ENCODE measurements at regions not wholly inside any gene's neighbourhood (a gene's known extent, or its start where the extent isn't known, plus 50 kb on each side); places are given as distances from the start of the nearest gene placed in this dataset.

- H3K4me3 Mint-ChIP-seq: no peak overlapping the region
- no peak for DNase-seq
- no peaks in the 10 kb centered on the region for H3K27me3 Mint-ChIP-seq
- H3K36me3 Mint-ChIP-seq (ENCODE audit: low read depth): no peaks in the 10 kb centered on the region
- no peak overlapping the region for H3K27ac Mint-ChIP-seq
- H3K9me3 Mint-ChIP-seq: peaks cover 5% of the 10 kb centered on the region
- H3K4me1 Mint-ChIP-seq: no peaks in the 10 kb centered on the region
- intact Hi-C loops (cut with micrococcal nuclease): no loop called here
Measured at GRCh38 chr18:56168049-56168781, 470.2 kb downstream of the TXNL1 start.

GRCh38 chr18:56167366-56167765 lies 471.0 kb downstream of the TXNL1 start:
- Mint-ChIP-seq H3K27ac (no peak overlapping the region), H3K4me1 (no peaks in the 10 kb centered on the region), H3K27me3 (no peaks in the 10 kb centered on the region), H3K4me3 (no peak overlapping the region), H3K9me3 (peaks cover 5% of the 10 kb centered on the region), H3K36me3 (ENCODE audit: low read depth) (no peaks in the 10 kb centered on the region)
- no peak for DNase-seq
- intact Hi-C loops (cut with micrococcal nuclease): no loop called here

GRCh38 chr18:56166914-56167313 lies 471.5 kb downstream of the TXNL1 start:
- no peaks in the 10 kb centered on the region for H3K27me3 Mint-ChIP-seq
- no peak for DNase-seq
- intact Hi-C loops (cut with micrococcal nuclease): no loop called here
- no peaks in the 10 kb centered on the region for H3K36me3 Mint-ChIP-seq (ENCODE audit: low read depth)
- no peaks in the 10 kb centered on the region for H3K4me1 Mint-ChIP-seq
- peaks cover 5% of the 10 kb centered on the region for H3K9me3 Mint-ChIP-seq
- no peak overlapping the region for H3K27ac Mint-ChIP-seq
- H3K4me3 Mint-ChIP-seq: no peak overlapping the region

GRCh38 chr18:56165601-56166355 lies 472.6 kb downstream of the TXNL1 start:
- H3K4me1 Mint-ChIP-seq: no peaks in the 10 kb centered on the region
- intact Hi-C loops (cut with micrococcal nuclease): no loop called here
- H3K4me3 Mint-ChIP-seq: no peak overlapping the region
- DNase-seq: no peak
- H3K27me3 Mint-ChIP-seq: no peaks in the 10 kb centered on the region
- no peak overlapping the region for H3K27ac Mint-ChIP-seq
- peaks cover 5% of the 10 kb centered on the region for H3K9me3 Mint-ChIP-seq
- no peaks in the 10 kb centered on the region for H3K36me3 Mint-ChIP-seq (ENCODE audit: low read depth)

GRCh38 chr18:56162311-56163265 lies 475.8 kb downstream of the TXNL1 start:
- Mint-ChIP-seq H3K36me3 (ENCODE audit: low read depth) (no peaks in the 10 kb centered on the region), H3K27me3 (no peaks in the 10 kb centered on the region), H3K4me3 (no peak overlapping the region), H3K4me1 (no peaks in the 10 kb centered on the region), H3K27ac (no peak overlapping the region), H3K9me3 (no peaks in the 10 kb centered on the region)
- intact Hi-C loops (cut with micrococcal nuclease): no loop called here
- no peak for DNase-seq

- no peaks in the 10 kb centered on the region for H3K36me3 Mint-ChIP-seq (ENCODE audit: low read depth)
- no peaks in the 10 kb centered on the region for H3K4me1 Mint-ChIP-seq
- H3K4me3 Mint-ChIP-seq: no peak overlapping the region
- intact Hi-C loops (cut with micrococcal nuclease): no loop called here
- H3K27ac Mint-ChIP-seq: no peak overlapping the region
- DNase-seq: no peak
- H3K27me3 Mint-ChIP-seq: no peaks in the 10 kb centered on the region
- no peaks in the 10 kb centered on the region for H3K9me3 Mint-ChIP-seq
Measured at GRCh38 chr18:56161566-56162260, 476.7 kb downstream of the TXNL1 start.

GRCh38 chr18:56158676-56159075 lies 479.7 kb downstream of the TXNL1 start:
- H3K9me3 Mint-ChIP-seq: no peaks in the 10 kb centered on the region
- H3K4me1 Mint-ChIP-seq: no peaks in the 10 kb centered on the region
- no peaks in the 10 kb centered on the region for H3K27me3 Mint-ChIP-seq
- no peak overlapping the region for H3K27ac Mint-ChIP-seq
- no peaks in the 10 kb centered on the region for H3K36me3 Mint-ChIP-seq (ENCODE audit: low read depth)
- H3K4me3 Mint-ChIP-seq: no peak overlapping the region
- no peak for DNase-seq
- intact Hi-C loops (cut with micrococcal nuclease): no loop called here

GRCh38 chr18:56157541-56157940 lies 480.9 kb downstream of the TXNL1 start:
- intact Hi-C loops (cut with micrococcal nuclease): no loop called here
- DNase-seq: no peak
- H3K4me1 Mint-ChIP-seq: no peaks in the 10 kb centered on the region
- no peak overlapping the region for H3K27ac Mint-ChIP-seq
- no peaks in the 10 kb centered on the region for H3K27me3 Mint-ChIP-seq
- H3K4me3 Mint-ChIP-seq: no peak overlapping the region
- H3K9me3 Mint-ChIP-seq: no peaks in the 10 kb centered on the region
- no peaks in the 10 kb centered on the region for H3K36me3 Mint-ChIP-seq (ENCODE audit: low read depth)

GRCh38 chr18:56152551-56153310 lies 485.7 kb downstream of the TXNL1 start:
- no peak for DNase-seq
- intact Hi-C loops (cut with micrococcal nuclease): no loop called here
- H3K4me3 Mint-ChIP-seq: no peak overlapping the region
- H3K9me3 Mint-ChIP-seq: no peaks in the 10 kb centered on the region
- no peak overlapping the region for H3K27ac Mint-ChIP-seq
- H3K4me1 Mint-ChIP-seq: no peaks in the 10 kb centered on the region
- no peaks in the 10 kb centered on the region for H3K27me3 Mint-ChIP-seq
- no peaks in the 10 kb centered on the region for H3K36me3 Mint-ChIP-seq (ENCODE audit: low read depth)

GRCh38 chr18:56148373-56148772 lies 490.0 kb downstream of the TXNL1 start:
- Mint-ChIP-seq H3K9me3 (no peaks in the 10 kb centered on the region), H3K27me3 (no peaks in the 10 kb centered on the region), H3K4me1 (no peaks in the 10 kb centered on the region), H3K36me3 (ENCODE audit: low read depth) (no peaks in the 10 kb centered on the region), H3K4me3 (no peak overlapping the region), H3K27ac (no peak overlapping the region)
- DNase-seq: no peak
- intact Hi-C loops (cut with micrococcal nuclease): no loop called here

- no peaks in the 10 kb centered on the region for H3K36me3 Mint-ChIP-seq (ENCODE audit: low read depth)
- H3K9me3 Mint-ChIP-seq: no peaks in the 10 kb centered on the region
- DNase-seq: no peak
- intact Hi-C loops (cut with micrococcal nuclease): no loop called here
- no peak overlapping the region for H3K27ac Mint-ChIP-seq
- no peak overlapping the region for H3K4me3 Mint-ChIP-seq
- no peaks in the 10 kb centered on the region for H3K4me1 Mint-ChIP-seq
- no peaks in the 10 kb centered on the region for H3K27me3 Mint-ChIP-seq
Measured at GRCh38 chr18:56146565-56146964, 491.8 kb downstream of the TXNL1 start.

- Mint-ChIP-seq H3K27ac (no peak overlapping the region), H3K4me3 (no peak overlapping the region), H3K36me3 (ENCODE audit: low read depth) (no peaks in the 10 kb centered on the region), H3K4me1 (no peaks in the 10 kb centered on the region), H3K27me3 (no peaks in the 10 kb centered on the region), H3K9me3 (no peaks in the 10 kb centered on the region)
- intact Hi-C loops (cut with micrococcal nuclease): no loop called here
- no peak for DNase-seq
Measured at GRCh38 chr18:56142001-56142400, 496.4 kb downstream of the TXNL1 start.

- Mint-ChIP-seq H3K4me1 (no peaks in the 10 kb centered on the region), H3K27ac (no peak overlapping the region), H3K27me3 (no peaks in the 10 kb centered on the region), H3K9me3 (no peaks in the 10 kb centered on the region), H3K4me3 (no peak overlapping the region), H3K36me3 (ENCODE audit: low read depth) (no peaks in the 10 kb centered on the region)
- intact Hi-C loops (cut with micrococcal nuclease): no loop called here
- no peak for DNase-seq
Measured at GRCh38 chr18:56139792-56140254, 498.6 kb downstream of the TXNL1 start.

Measured in activated CD4-positive, alpha-beta T cell treated with anti-CD3 and anti-CD28 coated beads, Interleukin-2, amount 10 ng/mL, durations not matched to agents 24 days and 14 days (primary cell).